Hippocampal formation (tissue), 2 donors: ENCODE measurements at regions not wholly inside any gene's neighbourhood (a gene's known extent, or its start where the extent isn't known, plus 50 kb on each side); places are given as distances from the start of the nearest gene placed in this dataset.
A peak's percentile ranks its signal among the peaks of the same experiment; 100 is the strongest.
"Not testable (repeated sequence)": the region's sequence is repeated elsewhere in the genome, so short reads cannot be mapped to it uniquely, and the experiment has no call there.

Experiments used
- DNase-seq, 2 donors: peaks; one replicate each; lab custom pipeline; 2025; lab: John Stamatoyannopoulos, UW

- DNase-seq, result not testable (repeated sequence)
These were observed 980.7 kb downstream of the LTN1 start for GRCh38 chr21:28011970-28012369.

- DNase-seq, result peak in 1 of 2 donors; percentile 29
These were observed 984.4 kb downstream of the LTN1 start for GRCh38 chr21:28008245-28008644.

- peak in 1 of 2 donors; percentile 39 for DNase-seq
These were observed 989.0 kb downstream of the LTN1 start for GRCh38 chr21:28003627-28004026.

DNA sequence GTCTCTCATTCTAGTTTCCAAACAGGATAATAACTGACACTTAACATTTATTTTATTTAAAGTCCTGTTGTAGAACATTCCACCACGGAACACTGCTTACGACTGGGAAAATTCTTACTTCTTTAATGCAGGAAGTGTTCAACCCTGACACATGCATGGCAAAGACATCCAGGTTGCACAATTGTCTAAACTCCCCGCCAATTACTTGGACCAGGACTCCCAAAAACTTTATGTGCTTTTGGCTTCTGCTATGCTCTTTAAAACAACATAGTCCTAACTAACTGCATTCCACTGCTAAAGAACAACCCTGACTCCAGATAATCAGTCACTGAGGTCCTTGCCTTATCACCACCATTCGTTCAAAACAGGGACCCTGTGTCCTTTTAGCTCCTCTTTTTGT lies 995.8 kb downstream of the LTN1 start:
- not testable (repeated sequence) for DNase-seq

DNA sequence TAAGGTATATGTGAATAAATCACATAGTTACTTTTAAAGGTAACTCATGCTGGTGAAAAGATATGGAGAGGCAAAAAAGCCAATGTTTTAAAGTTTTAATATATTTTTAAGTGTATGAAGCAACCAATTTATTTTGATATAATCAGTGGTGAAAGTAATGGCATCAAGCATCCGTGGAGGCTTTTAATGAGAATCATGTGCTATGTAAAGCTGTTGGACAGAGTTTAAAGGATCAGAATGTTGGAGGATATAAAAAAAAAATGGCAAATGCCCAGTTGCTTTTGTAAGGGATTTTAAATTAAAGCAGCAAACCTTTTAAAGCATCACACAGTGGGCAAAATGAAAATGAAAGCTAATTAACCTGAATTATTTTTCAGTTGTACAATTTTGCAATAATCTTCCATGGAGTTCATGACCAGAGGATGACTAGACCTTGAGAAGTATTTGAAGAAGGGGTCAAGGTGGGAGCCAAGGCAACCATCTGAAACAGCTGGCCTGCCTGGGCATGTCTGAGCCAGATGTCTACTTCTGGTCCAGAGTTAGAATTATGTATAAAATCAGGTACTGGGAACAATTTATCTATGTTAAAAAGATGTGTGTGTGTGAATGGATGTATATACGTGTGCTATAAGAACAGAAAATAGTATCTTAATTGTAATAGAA lies 1007.9 kb downstream of the LTN1 start:
- not testable (repeated sequence) for DNase-seq

GRCh38 chr21:27979446-27979845 lies 1012.6 kb upstream of the ADAMTS5 start:
- DNase-seq, result not testable (repeated sequence)

DNA sequence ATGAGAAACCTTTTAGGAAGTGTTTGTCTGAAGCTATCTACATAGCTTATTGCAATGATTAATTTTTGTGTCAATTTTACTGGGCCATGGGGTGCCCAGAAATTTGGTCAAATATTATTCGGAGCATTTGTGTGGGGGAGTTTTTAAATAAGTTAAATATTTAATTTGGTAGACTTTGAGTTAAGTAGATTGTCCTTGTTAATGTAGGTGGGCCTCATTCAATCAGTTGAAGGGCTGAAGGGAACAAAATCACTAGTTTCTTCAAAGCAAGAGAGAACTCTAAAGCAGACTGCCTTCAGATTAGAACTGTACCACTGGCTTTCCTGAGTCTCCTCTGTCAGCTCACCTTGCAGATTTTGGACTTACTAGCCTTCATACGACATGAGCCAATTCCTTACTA lies 1008.6 kb upstream of the ADAMTS5 start:
- no peak for DNase-seq

DNA sequence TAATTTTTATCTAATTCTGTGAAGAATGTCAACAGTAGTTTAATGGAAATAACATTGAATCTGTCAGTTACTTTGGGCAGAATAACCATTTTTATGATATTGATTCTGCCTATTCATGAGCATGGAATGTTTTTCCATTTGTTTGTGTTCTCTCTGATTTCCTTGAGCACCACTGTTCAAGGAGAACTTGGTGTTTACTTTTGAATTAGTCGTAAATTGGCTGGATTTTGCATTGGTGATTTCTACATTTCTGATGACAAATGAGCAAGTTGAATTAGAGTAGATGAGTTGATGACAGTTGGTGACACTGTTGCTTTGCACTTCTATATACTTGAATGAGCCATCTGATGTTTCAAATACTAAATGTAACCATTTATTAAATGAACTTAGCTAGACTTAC lies 1007.3 kb upstream of the ADAMTS5 start:
- not testable (repeated sequence) for DNase-seq

- DNase-seq, result not testable (repeated sequence)
These were observed 1001.4 kb upstream of the ADAMTS5 start for GRCh38 chr21:27968240-27968639.

GRCh38 chr21:27954543-27955165 lies 987.8 kb upstream of the ADAMTS5 start:
- DNase-seq, result peak in 1 of 2 donors; percentile 23

- DNase-seq, result no peak
These were observed 986.6 kb upstream of the ADAMTS5 start for GRCh38 chr21:27953340-27954045.

GRCh38 chr21:27949093-27949492 lies 982.2 kb upstream of the ADAMTS5 start:
- DNase-seq, result not testable (repeated sequence)

GRCh38 chr21:27930108-27930767 lies 963.4 kb upstream of the ADAMTS5 start:
- DNase-seq, result not testable (repeated sequence)

DNA sequence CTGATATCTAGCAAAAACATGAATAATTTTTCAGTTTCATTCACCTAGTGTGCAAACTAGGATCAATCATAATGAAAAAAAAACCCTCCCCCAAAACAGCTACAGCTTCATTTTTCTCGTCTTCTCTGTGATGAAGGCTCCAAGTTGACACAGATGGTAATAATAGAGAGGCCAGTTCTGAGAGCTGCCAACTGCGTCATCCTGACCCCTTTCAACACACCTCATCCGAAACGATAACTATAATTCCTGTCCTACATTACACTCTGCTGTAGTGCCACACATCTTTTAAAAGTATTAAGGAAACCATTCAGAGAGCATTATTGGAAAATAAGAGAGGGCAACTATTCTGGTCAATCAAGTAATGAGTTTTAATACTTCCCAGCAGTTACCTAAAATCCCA lies 962.3 kb upstream of the ADAMTS5 start:
- not testable (repeated sequence) for DNase-seq

GRCh38 chr21:27928534-27929115 lies 961.7 kb upstream of the ADAMTS5 start:
- DNase-seq, result not testable (repeated sequence)

DNA sequence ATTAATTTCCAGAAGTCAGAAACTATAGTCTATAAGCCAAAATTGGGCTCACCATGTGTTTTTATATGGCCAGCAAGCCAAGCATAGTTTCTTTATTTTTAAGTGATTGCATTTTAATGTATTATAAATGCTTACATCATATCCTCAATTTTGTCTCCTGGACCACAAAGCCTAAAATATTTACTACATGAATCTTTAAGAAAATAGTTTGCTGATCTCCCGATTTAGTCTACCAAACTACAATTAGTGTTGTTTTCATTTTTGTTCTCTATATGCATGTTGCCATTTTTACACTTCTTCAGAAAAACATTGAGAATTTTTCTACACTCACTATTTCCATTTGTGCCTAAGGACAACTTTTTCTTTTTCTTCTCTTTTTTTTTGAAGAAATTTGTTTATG lies 954.5 kb upstream of the ADAMTS5 start:
- DNase-seq, result not testable (repeated sequence)

DNA sequence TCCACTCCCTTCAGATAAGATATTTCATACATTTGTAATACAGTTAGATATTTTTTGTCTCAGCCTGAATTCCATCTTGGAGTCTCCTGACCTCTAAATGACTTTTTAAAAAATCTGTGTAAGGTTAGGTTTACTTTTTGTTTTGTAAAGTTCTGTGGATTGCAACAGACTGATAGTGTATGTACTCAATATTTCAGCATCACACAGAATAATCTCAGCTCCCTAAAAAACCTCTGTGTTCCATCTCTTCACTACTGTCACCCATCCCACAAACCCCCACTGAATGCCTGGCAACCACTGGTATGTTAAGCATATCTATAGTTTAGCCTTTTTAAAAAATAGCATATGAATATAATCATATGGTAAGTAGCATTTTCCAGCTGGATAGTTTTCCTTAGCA lies 951.1 kb upstream of the ADAMTS5 start:
- not testable (repeated sequence) for DNase-seq

GRCh38 chr21:27916326-27916725 lies 949.4 kb upstream of the ADAMTS5 start:
- not testable (repeated sequence) for DNase-seq

GRCh38 chr21:27912133-27912532 lies 945.2 kb upstream of the ADAMTS5 start:
- not testable (repeated sequence) for DNase-seq

- DNase-seq, result not testable (repeated sequence)
These were observed 942.6 kb upstream of the ADAMTS5 start for GRCh38 chr21:27909487-27909886.

GRCh38 chr21:27908816-27909215 lies 941.9 kb upstream of the ADAMTS5 start:
- DNase-seq, result not testable (repeated sequence)

DNA sequence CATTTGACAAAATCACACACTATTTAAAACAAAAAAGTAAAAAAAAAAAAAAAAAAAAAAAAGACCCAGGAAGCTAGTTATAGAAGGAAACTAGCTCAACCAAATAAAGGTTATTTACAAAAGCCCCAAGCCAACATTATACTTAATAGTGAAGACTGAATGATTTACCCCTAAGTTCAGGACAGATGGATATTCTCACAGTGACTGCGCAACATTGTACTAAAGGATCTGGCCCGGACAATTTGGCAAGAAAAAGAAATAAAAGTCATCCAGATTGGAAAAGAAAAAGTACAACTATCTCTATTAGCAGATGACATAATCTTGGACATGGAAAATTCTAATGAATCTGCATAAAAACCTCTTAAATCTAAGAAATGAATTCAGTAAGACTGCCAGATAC lies 936.0 kb upstream of the ADAMTS5 start:
- not testable (repeated sequence) for DNase-seq
